AG10803 (cell line): ENCODE measurements at regions not wholly inside any gene's neighbourhood (a gene's known extent, or its start where the extent isn't known, plus 50 kb on each side); places are given as distances from the start of the nearest gene placed in this dataset.

Source experiments
- DNase-seq: peaks from one replicate; pipeline ENCODE4 v3.0.0; 2010; ENCODE audit warnings: low read depth
- H3K4me3 ChIP-seq: 2 replicates; pipeline ENCODE4 v1.5.1; 2011; ENCODE audit warnings: mild to moderate bottlenecking, low read length, control low read depth
- CTCF ChIP-seq: conservative IDR thresholded peaks from 2 replicates; pipeline ENCODE4 v1.5.1; 2011; ENCODE audit warnings: mild to moderate bottlenecking, low read length, control low read depth, inconsistent platforms

GRCh38 chr12:115473257-115473956 is 789.4 kb upstream of the TBX3 start:
- no peak for TF ChIP-seq CTCF
- no peak overlapping the region for H3K4me3 ChIP-seq
- no peak for DNase-seq

- TF ChIP-seq CTCF = no peak
- DNase-seq = no peak
- no peak overlapping the region for H3K4me3 ChIP-seq
Observed at GRCh38 chr12:115472852-115473251, 788.9 kb upstream of the TBX3 start.

- no peak for TF ChIP-seq CTCF
- H3K4me3 ChIP-seq = no peak overlapping the region
- no peak for DNase-seq
Observed at GRCh38 chr12:115470977-115471376, 787.0 kb upstream of the TBX3 start.

GRCh38 chr12:115470526-115470925 is 786.6 kb upstream of the TBX3 start:
- H3K4me3 ChIP-seq = no peak overlapping the region
- no peak for DNase-seq
- no peak for TF ChIP-seq CTCF

GRCh38 chr12:115468087-115468510 is 784.1 kb upstream of the TBX3 start:
- no peak for DNase-seq
- TF ChIP-seq CTCF = peak; percentile 27; the same call in 1 of the 2 replicates
- no peak overlapping the region for H3K4me3 ChIP-seq

- DNase-seq = no peak
- TF ChIP-seq CTCF = no peak
- no peak overlapping the region for H3K4me3 ChIP-seq
Observed at GRCh38 chr12:115467531-115467930, 783.6 kb upstream of the TBX3 start.

- no peak for TF ChIP-seq CTCF
- H3K4me3 ChIP-seq = no peak overlapping the region
- peak; percentile 61 for DNase-seq
Observed at GRCh38 chr12:115466076-115466475, 782.1 kb upstream of the TBX3 start.
